ENCODE measurements at regions not wholly inside any gene's neighbourhood (a gene's known extent, or its start where the extent isn't known, plus 50 kb on each side); places are given as distances from the start of the nearest gene placed in this dataset.
"Not testable (repeated sequence)": the region's sequence is repeated elsewhere in the genome, so short reads cannot be mapped to it uniquely, and the experiment has no call there.

- not testable (repeated sequence) for DNase-seq
Measured at GRCh38 chr15:37427393-37427792, 327.0 kb upstream of the MEIS2 start.

GRCh38 chr15:37446921-37447320 lies 346.6 kb upstream of the MEIS2 start:
- DNase-seq: no peak

GRCh38 chr15:37452498-37452897 lies 352.1 kb upstream of the MEIS2 start:
- no peak for DNase-seq

- no peak for DNase-seq
Measured at GRCh38 chr15:37480482-37480881, 380.1 kb upstream of the MEIS2 start.

- no peak for DNase-seq
Measured at GRCh38 chr15:37481126-37481525, 380.8 kb upstream of the MEIS2 start.

GRCh38 chr15:37483779-37484178 lies 383.4 kb upstream of the MEIS2 start:
- DNase-seq: no peak

- no peak for DNase-seq
Measured at GRCh38 chr15:37485056-37485455, 384.7 kb upstream of the MEIS2 start.

GRCh38 chr15:37490707-37491106 lies 390.4 kb upstream of the MEIS2 start:
- DNase-seq: no peak

GRCh38 chr15:37516621-37517020 lies 416.3 kb upstream of the MEIS2 start:
- DNase-seq: no peak

- DNase-seq: no peak
Measured at GRCh38 chr15:37517191-37517895, 417.0 kb upstream of the MEIS2 start.

- DNase-seq: no peak
Measured at GRCh38 chr15:37518436-37518835, 416.0 kb upstream of the TMCO5A start.

GRCh38 chr15:37520026-37520425 lies 414.4 kb upstream of the TMCO5A start:
- DNase-seq: no peak

- DNase-seq: no peak
Measured at GRCh38 chr15:37520882-37521281, 413.6 kb upstream of the TMCO5A start.

GRCh38 chr15:37524601-37525000 lies 409.8 kb upstream of the TMCO5A start:
- no peak for DNase-seq

- DNase-seq: no peak
Measured at GRCh38 chr15:37528432-37528831, 406.0 kb upstream of the TMCO5A start.

- DNase-seq: no peak
Measured at GRCh38 chr15:37536967-37537605, 397.4 kb upstream of the TMCO5A start.

GRCh38 chr15:37537802-37538201 lies 396.6 kb upstream of the TMCO5A start:
- no peak for DNase-seq

GRCh38 chr15:37548116-37548515 lies 386.3 kb upstream of the TMCO5A start:
- DNase-seq: no peak

GRCh38 chr15:37550360-37551024 lies 383.9 kb upstream of the TMCO5A start:
- peak in 1 of 2 experiments; percentile 18 for DNase-seq

GRCh38 chr15:37572401-37572800 lies 362.0 kb upstream of the TMCO5A start:
- no peak for DNase-seq

GRCh38 chr15:37574985-37575384 lies 359.5 kb upstream of the TMCO5A start:
- DNase-seq: no peak

- no peak for DNase-seq
Measured at GRCh38 chr15:37576952-37577351, 357.5 kb upstream of the TMCO5A start.

- DNase-seq: no peak
Measured at GRCh38 chr15:37581866-37582532, 352.4 kb upstream of the TMCO5A start.

- DNase-seq: no peak
Measured at GRCh38 chr15:37582852-37583251, 351.6 kb upstream of the TMCO5A start.

Data from SHP77 (cell line).